ENCODE measurements at regions not wholly inside any gene's neighbourhood (a gene's known extent, or its start where the extent isn't known, plus 50 kb on each side); places are given as distances from the start of the nearest gene placed in this dataset.

DNA sequence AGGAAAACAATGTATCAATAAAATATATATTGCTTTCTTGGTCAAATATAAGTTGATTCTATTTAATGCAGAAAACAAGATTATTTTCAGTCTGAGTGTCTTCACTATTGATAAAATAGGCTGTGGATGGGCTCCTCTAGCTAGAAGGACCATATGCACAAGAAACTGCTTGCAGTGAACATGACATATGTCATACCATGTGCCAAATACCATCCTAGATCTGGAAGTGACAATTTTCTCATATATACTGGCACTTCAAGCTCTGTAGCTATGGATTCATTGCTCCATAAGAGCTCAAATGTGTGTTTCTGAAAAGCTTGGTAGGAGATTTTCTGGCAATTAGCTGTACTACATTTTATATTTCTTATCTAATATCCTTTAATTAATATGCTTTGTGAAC lies 95.6 kb upstream of the CDH6 start:
- DNase-seq (ENCODE audit: low read depth), result no peak

DNA sequence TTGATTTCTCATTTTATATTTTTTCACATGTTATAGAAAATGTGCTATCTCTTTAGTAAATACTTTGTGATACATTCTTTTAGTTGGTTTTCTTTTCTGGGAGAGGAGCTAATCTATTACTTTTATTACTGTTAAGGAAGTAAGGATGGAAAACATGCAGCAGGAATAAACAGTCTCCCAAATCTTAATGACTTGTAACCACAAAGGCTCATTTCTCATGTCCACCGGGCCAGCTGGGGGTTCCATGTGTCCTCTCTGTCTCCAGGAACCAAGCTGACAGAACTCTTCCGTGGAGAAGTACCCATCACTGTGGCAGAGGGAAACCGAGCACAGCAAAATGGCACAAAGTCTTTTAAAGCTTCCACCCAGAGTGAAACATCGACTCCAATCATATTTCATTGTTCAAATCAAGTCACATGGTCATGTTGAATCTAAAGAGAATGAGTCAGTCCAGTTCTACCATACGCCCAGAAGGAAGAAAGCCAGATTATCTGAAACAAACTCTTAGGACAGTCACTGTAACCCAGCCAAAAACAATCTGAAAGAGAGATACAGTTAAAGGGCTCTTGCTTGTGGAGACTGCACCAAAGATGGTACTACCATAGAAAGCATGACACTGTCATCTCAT lies 97.1 kb upstream of the CDH6 start:
- peak; percentile 22 for DNase-seq (ENCODE audit: low read depth)

DNA sequence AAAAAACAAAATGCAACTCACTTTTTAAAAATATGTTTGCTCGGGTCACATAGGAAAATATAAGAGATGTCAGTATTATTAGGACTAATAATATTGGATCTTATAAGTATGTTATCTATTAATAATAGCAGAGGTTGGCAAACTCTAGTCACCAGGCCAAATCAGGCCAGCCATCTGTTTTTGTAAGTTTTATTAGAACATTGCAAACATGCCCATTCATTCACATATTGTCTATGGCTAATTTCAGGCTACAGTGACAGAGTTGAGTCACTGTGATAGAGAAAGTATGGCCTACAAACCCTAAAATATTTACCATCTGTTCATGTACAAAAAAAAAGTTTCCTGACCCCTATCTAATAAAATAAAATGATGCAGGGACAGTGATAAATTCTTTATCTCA lies 97.7 kb upstream of the CDH6 start:
- DNase-seq (ENCODE audit: low read depth), result no peak

DNA sequence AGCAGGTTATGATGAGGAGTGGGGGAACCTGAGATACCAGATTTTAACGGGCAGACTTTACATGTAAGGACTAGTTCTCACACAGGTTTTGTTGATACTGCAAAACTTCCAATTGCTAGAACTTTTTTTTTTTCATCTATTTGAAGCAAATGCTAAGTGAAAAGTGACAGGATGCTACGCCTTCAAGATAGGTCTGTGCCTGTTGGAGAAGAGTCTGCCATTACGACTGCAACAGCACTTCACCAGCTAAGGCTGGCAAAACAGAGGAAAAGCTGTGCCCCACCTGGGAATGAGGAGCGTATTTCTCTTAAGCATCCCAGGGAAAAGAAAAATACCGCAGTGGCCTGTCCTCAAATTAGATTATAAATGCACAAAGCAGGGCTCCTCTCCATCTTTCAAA lies 102.0 kb upstream of the CDH6 start:
- no peak for DNase-seq (ENCODE audit: low read depth)

DNA sequence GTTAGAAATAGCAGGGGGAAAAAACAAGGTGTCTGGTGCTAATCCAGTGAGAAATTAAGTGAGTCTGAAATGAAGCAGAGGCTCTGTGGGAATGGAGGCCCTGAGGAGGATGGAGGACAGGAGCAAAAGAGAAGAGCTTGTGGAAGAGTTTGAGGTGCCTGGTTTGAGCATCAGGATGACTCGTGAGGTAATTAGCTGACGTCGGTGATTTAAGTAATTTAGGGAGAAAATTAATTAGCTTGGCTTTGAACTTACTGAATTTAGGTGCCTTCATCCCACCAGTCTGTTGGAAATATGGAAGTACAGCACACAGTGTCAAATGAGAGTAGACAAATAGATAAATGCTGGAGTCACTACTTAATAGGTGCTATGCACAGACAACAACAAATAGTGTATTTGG lies 103.0 kb upstream of the CDH6 start:
- DNase-seq (ENCODE audit: low read depth), result no peak

DNA sequence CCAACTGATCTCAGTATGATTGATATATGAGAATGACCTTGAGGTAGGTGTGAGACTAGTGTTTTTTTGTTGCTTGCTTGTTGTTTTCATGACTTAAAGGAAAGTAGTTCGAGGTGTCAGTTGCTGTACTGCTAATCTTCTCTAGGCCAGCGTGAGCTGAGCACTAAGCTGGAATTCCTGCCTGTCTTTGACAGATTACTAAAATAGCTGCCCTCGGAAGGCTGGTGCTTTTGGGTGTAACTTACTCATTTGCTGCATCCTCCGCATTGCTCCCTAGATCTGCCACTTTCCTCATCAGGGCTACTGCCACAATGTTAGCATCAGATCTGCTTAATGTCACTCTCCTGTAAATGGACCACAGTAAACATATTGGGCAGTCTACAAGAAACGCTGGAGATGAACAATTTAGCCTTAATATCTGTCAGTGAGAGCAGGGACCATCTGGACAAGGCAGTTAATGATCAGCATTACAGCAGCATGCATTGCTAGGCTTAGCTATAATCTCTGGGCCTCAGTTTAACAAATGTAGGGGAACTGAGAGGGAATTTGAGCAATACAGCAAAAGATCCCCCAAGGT lies 106.6 kb upstream of the CDH6 start:
- no peak for DNase-seq (ENCODE audit: low read depth)

DNA sequence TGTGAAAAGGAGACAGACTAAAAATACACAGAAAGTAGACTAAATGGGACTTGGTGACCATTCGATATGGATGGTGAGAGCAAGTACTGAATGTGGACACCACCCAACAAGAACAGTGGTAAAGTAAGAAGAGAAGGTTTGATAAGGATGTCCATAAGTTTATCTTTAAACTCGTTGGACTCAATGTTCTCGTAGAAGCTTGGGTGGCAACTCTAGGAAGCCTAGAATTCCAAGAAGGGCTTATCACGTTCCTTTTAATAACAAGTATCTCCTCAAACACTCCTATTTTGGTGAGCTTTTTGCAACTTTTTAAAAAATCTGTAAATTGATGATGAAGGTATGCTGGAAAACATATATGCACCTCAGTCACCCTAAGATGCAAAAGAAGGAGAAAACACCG lies 108.6 kb upstream of the CDH6 start:
- no peak for DNase-seq (ENCODE audit: low read depth)

DNA sequence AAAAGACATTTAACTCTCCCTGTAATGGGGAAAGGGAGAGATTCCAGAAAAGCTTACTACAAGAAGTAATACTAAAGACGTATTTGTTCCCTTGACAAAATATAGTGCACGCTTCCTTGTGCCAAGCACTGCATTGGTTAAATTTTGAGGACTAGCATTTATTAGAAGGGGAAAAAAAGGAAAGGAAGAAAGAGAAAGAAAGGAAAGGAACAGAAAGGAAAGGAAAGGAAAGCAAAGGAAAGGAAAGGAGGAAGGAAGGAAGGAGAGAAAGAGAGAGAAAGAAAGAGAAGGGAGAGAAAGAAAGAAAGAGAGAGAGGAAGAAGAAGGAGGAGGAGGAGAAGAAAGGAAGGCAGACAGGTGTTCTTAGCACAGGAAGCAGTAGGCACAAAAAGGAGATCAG lies 110.1 kb upstream of the CDH6 start:
- DNase-seq (ENCODE audit: low read depth), result no peak

DNA sequence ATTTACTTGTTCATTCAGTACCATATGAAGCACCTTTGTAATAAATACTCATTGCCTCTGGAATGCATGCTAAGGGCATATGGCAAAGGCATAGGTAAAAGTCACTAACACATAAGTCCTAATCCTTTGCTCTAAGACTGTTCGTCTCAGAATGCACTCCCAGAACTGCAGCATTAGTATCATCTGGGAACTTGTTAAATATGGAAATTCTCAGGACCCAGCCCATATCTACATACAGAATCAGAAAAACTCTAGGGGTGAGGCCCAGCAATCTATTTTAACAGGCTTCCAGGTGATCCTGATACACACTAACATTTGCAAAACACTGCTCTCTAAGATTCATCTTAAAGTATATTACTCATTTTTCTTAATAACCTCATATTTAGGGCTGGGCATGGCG lies 113.8 kb upstream of the CDH6 start:
- no peak for DNase-seq (ENCODE audit: low read depth)

DNA sequence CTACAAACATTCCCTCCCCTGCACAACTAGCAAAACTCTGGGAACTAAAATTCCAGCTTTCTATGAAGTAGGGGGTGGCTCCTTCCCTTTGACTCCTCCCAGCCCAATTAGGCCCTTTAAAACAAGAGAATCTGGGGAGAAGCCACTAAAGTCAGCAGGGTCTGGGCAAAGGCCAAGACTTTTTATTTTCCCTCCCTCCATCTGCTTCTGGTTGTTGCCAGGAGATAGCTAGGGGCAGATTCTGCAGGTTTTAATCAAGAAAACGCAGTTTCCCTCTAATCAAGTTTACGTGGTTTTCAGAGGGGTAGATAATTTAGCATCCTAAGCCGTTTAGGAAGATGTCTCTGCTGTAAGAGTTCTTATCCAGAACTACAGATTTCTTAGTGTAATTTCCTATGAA lies 114.5 kb upstream of the CDH6 start:
- no peak for DNase-seq (ENCODE audit: low read depth)

DNA sequence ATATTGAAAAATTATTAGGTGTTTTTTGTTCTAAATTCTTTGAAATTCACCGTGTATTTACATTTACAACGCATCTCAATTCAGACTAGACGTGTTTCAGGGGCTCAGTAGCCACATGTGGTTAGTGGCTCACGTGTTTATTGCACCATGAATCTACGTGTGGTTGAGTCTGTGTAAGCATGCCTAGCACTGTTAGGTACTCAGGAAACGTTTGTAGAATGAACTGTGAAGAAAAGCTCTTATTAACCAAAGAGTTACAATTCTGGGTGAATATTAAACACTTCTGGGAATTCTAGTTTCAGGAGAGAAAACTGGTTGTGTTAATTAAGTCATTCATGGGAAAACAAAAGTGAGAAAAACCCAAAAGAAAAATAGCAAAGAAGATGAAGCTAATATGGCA lies 117.5 kb upstream of the CDH6 start:
- no peak for DNase-seq (ENCODE audit: low read depth)

DNA sequence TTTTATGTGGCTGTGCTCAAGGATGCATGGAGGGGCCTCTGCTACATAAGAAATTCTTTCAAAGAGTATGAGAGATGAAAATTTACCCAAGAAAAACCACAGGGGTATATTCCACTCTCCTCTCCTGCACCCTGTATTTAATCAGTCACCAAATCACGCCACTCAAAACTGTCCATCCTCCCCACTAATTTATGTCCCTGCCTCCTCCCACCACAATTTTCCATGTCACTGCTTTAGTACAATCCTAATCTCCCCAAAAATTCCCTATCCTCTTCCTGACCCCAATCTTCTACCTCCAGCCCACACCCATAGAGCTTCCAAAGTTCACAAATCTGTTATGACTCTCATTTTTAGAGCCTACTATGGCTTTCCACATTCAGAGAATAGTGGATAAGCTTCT lies 125.2 kb upstream of the CDH6 start:
- DNase-seq (ENCODE audit: low read depth), result no peak

DNA sequence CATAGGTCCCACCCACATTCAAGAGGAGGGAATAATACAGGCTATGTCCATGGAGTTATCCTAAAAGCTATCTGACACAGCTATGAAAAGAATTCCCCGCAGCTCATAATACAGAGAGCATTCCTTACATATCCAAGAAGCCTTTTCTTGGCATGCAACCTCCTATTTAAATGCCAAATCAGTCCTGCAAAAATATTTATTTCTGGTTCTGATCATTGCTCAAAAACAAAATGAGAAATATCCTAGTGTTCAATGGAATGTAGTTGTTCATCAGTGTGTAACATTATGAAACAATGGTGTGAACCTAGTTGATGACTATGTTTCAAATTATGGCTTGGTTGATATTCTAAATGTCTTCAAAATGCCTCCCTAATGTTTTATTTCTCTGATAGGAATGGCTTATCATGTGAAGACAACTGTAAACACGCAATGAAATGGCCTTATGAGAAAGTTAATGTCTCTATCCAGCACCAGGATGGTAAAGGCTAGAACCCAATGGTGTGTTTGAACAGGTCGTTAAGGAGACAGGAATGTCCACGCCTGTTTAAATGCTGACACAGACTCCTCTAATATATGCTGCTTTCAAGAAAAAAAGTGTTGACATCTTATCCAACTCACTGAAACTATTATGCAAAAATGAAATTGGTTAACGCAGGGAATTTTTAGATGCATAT lies 126.7 kb upstream of the CDH6 start:
- DNase-seq (ENCODE audit: low read depth), result peak; percentile 55

DNA sequence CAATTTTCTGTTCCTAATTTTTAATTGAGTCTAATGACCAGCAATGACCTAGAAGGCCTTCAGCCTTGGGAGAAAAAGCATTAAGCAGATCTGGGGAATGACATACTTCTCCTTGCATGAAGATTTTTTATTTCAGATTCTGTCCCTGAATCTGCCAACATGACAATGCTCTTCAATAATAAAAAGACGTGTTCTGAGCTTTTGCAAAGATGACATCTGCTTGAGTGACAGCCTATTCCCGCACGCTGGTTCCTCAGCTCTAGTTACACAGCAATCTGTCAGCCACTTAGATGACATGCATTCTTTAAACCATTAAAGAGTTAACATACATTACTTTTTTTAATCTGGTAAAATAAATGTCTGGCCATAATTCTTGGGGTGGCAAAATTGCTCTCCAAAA lies 129.3 kb upstream of the CDH6 start:
- no peak for DNase-seq (ENCODE audit: low read depth)

DNA sequence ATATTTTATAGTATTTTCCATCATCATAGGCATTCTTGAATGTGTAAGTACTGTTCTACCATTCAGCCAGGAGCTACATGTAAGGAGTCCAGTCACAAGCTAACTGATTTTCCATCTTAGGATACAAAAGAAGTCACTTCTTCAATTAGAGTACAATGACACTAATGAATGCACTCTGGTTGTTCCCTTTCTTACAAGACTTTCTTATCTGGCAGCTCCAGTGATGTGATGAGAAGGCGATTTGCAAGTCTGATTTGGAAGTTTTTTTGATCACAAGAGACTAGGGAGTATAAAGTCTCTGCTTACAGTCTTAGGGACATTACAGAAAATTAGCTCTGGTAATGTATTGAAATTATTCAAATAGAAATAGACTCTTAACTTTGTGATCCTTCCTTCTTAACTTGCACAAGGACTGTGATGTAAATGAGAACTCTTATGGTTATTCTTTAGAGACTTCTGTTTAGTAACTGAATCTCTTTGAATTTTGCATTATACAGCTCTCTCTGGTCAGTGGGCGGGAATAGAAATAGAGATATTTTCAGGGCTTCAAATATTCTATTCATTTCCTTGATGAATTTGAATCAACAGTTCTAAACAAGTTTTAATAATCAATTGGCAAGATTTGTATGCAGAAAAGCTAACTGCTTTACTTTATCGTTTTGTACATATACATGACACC lies 130.4 kb upstream of the CDH6 start:
- no peak for DNase-seq (ENCODE audit: low read depth)

DNA sequence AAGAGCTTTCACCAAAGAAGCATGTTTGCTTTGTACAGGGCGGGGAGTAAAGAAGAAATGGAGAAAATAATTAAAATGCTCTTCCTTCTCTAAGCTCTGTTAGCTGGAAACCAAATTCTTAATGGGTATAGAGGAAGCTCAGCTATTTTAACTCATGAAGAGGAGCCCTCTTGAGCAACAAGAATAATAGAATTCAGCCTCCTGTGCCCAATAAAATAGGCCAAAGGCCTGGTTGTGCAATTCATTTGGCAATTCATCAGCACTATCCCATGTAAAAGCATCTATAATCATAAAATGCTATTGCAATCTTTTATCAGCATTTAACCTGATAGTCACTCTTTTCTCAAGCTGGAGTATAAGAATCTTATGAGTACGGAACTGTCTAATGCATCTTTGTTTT lies 133.6 kb upstream of the CDH6 start:
- peak; percentile 2 for DNase-seq (ENCODE audit: low read depth)

DNA sequence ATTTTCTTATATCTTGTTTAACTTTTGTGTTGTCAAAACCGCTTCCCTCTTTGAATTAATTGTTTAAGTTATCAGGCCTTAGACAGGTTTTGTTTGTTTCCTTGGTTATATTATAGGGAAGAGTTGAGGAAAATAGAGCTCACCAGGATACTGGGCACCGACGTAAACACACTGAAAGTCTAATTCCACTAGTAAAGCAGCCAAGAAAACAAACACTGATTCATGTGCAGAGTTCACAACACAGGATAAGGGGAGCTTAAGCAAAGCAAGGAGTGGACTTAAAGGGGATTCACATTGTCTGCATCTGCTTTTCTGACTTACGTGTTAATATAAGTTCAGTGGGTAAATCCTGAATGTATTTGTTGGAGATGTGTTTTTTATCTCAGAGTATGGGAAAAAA lies 139.0 kb upstream of the CDH6 start:
- DNase-seq (ENCODE audit: low read depth), result no peak

DNA sequence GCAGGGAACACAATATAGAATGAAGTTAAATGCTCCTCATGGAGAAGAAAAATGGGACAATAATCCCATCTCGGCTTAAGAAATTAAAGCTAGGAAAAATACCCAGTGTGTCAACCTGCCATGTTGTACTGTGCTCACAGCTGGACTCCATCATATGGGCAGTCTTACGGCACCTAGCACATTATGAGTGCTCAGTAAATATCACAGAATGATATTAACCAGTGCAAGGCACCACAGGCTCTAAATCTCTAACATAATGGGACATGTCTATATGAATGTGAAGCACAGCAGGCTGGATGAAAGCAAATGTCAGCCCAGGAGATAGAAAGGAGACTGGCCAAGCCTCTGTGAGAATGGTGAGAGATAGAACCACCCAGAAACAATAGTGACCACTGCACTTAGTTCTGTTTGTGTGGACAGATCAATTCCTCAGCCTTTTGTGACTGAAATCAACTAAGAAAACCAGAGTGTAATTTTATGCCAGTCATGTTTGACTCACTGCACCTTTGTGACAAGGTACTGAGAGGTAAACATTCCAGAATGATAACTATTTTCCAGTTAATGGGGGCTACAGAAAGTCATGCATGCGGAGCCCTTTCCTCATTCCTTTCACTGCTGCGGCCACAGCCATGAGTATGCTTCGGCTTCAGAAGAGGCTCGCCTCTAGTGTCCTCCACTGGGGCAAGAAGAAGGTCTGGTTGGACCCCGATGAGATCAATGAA lies 140.4 kb upstream of the CDH6 start:
- DNase-seq (ENCODE audit: low read depth), result no peak

DNA sequence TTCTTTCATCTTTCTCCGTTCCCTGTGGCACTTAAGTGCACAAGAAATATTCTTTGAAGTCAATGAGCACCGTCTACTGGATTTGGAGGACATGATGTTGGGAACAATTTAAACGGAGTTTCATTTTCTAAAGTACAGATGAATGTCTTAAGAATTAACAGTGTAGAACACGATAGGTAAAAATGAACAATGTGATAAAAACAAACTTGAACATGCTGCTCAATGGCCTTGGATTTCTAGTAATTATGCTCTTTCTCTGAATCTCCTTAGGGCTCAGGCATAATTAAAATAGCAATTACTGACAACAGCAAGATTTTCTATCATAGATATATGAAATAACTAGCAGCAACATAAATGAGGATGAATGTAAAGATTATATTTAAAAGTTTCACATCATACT lies 142.2 kb upstream of the CDH6 start:
- no peak for DNase-seq (ENCODE audit: low read depth)

DNA sequence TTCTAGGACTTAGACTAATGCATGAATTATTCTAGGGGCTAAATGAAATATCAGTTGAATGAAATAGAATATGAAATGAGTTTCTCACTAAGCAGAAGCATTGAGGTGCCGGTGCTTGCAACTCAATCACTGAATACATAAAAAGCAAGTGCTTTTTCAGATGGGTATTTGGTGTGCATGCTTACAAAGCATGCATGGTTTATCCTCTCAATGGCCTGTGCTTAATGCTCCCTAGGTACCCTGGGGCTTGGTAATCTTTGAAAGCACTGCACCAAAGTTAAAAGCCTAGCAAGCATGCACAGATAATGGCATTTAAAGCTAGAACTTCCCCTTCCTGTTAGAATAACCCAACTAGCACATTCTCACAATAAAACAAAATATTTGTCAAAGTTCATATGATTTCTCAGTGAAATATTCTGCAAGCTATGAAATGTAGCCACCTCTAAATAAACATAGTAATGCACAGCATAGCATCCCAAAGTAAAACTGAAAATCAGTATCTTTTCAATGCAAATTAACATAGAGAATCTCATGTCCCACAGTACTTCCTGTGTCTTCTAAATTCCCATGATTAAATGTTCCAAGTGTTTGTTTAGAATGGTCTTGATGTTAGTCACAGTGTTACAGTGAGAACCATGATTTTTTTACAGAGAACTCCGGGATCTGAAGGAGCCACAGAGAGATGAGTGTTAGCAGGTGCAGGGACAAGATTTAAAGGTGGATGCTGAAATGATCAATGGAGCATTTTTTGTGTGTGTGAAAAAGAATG lies 143.4 kb upstream of the CDH6 start:
- DNase-seq (ENCODE audit: low read depth), result peak; percentile 2

DNA sequence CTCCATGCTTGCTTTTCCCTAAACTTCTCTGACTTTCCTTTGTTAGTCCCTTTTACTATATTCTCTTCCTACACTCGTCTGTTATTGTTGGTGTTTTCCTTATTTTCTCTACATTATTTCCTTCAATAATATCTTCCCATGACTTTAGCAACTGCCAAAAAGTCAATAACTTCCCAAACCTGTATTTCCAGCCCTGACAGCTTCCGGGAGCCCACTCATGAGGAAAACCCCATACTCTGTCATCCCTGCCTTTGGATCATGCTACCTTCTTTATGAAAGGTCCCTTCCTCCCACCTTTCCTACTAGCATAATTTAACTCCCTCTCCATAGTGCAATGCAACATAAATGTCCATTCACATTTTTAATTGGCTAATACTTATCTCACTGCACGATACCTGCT lies 144.0 kb upstream of the CDH6 start:
- no peak for DNase-seq (ENCODE audit: low read depth)

Data from amniotic epithelial cell (primary cell).